HG03060 (cell line): ENCODE measurements at regions not wholly inside any gene's neighbourhood (a gene's known extent, or its start where the extent isn't known, plus 50 kb on each side); places are given as distances from the start of the nearest gene placed in this dataset.
"Not testable (repeated sequence)": the region's sequence is repeated elsewhere in the genome, so short reads cannot be mapped to it uniquely, and the experiment has no call there.

Experiments
- ATAC-seq: cut with Tn5 transposase; IDR thresholded peaks from one replicate; pipeline ENCODE4 v1.9.1; 2021; ENCODE audit warnings: low read depth, moderate number of reproducible peaks; ENCODE audit not compliant: unreplicated experiment

DNA sequence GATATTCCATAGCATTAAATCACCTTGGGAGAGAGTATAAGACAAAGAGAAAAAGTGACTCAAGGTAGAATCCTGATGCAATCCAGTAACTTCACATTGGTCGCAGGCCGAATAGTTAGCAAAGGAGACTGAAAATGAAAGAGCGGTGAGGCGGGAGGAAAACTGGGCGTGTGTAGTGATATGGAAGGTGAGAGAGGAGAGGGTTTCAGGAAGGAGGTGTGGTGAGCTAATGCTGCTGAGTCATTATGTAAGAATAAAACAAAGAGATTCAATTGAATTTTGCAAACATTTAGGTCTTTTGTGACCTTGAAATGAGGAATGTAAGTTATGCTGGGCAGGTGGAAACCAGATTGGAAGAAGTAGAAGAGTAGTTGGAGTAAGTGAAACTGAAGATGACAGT lies 235.3 kb downstream of the C3orf38 start:
- ATAC-seq = no peak

GRCh38 chr3:88398581-88398980 lies 248.8 kb downstream of the C3orf38 start:
- ATAC-seq = no peak

DNA sequence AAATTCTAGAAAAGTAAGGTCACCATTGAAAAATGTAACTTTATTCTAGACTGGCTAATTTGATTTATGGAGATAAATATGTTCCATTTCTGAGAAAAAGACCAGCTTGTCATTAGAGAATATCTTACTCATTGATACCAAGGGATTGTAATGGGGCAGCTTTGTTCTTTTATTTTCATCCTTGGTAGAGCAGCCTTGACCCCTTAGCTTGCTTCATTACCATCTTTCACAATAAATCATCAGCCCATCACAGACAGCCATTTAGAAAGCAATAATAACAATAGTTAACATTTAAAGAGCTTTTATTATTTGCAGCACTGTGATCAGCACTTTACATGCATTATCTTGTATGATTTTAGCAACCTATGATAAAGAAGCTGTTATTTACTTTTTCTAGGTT lies 253.6 kb downstream of the C3orf38 start:
- no peak for ATAC-seq

DNA sequence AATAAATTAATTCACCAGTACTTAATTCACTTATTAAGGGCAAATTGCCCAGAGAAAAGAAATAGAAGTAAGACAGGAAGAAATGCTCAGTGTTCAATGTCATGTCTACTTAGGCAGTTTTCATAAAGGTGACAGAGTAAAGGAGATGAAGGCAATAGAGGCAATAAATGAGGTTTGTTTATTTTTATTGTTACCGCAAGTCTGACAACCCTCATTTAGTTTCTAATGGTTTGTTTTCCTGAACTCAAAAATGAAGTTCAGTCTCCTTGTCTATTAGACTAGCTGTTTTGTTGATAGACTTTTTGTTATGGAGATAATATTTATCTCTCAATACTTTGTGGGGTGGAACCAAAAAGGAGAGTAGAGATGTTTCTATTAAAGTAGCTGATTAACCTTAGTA lies 258.3 kb downstream of the C3orf38 start:
- no peak for ATAC-seq

GRCh38 chr3:88408935-88409334 lies 259.2 kb downstream of the C3orf38 start:
- no peak for ATAC-seq

- ATAC-seq = no peak
Measured at GRCh38 chr3:88410259-88410658, 260.5 kb downstream of the C3orf38 start.

DNA sequence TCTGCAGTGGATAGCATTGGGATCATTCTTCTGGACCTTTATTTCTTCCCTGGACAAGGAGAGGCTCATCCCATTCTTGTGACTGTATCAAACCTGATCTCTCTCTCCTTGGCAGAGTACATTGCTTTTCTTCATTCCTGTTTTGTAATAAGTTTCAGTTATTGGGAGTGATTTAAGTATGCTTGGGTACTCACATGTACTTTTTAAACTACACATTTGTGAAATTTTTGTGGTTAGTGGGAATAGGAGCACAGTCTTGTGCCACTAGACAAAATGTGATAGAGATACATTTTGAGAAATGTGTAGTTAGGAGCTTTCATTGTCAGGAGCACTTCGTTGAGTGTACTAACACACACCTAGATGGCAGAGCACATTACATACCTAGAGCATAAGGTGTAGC lies 262.6 kb downstream of the C3orf38 start:
- ATAC-seq = no peak

DNA sequence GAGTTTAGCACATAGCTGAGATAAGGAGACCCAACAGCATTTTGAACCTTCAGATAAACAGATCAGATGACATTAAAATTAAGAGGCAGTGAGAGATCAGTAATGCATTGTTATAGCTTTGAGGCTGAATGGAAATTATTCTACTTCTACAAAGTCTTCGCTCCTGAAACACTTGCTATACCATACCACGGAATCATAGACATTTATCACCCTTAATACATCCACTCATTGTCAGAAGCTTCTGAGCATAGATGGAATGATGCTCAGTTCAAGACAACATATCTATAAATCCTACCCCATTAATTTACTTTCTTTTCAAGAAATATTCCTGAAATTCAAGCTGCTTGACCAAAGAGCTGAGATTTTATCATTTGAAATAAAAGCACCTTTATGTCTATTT lies 266.7 kb downstream of the C3orf38 start:
- no peak for ATAC-seq

DNA sequence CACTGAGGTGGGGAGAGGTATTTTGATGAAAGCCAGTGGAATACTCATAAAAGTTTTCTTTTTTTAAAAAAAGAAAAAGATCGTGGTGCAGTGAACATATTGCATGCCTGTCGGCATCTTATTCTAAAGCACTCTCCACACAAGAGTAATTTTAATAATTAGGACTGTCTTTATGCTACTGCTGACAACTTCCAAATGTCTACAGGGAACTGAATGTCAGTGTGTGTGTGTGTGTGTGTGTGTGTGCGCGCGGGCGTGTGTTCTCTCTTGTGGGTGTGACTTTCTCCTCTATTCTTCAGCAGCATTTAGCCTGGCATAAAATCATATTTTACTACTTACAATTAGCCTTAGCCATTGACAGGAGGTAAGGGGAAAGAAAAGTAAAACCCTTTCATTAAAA lies 268.5 kb downstream of the C3orf38 start:
- ATAC-seq = no peak

- peak; percentile 98 for ATAC-seq
Measured at GRCh38 chr3:88433568-88433967, 283.8 kb downstream of the C3orf38 start.

- ATAC-seq = no peak
Measured at GRCh38 chr3:88434001-88434400, 284.2 kb downstream of the C3orf38 start.

GRCh38 chr3:88440701-88441100 lies 290.9 kb downstream of the C3orf38 start:
- peak; percentile 72 for ATAC-seq

DNA sequence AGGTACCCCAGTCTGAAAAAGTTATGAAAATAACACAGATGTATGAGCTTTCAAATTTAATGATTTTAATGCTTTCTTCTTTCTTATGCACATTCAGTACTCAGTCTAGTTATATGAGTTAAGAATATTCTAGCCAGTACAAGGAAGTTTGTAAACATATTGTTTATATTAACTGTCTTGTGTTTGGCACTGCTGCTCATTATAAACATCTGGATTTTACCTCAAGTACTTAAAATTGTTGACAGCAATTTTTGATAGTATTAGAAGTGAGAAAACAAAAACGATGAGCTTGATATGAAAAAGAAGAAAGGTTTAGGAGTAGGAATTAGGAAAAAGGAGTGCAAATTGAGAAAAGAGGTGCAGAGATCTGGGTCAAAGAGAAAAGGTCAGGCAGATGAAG lies 293.3 kb downstream of the C3orf38 start:
- ATAC-seq = no peak

- ATAC-seq = no peak
Measured at GRCh38 chr3:88444251-88444650, 294.5 kb downstream of the C3orf38 start.

DNA sequence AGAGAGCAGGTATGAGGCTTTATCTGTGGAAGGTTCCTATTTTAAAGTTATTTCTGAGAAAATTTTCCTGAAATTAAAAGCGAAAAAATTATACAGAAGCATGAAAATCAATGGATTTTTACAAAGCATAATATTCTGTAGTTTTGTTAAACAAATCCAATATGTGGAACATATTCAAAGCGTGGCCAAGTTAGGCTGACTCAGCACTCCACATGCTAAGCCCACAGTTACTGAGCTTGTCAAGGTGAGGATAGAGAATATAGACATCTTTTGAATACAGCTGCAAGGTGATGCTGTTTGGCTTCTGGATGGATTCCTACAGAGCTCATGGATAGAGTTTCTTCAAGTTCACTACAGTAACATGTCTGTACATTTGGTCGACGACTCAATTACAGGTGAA lies 302.5 kb downstream of the C3orf38 start:
- ATAC-seq = no peak

- ATAC-seq = no peak
Measured at GRCh38 chr3:88460369-88460768, 310.6 kb downstream of the C3orf38 start.

DNA sequence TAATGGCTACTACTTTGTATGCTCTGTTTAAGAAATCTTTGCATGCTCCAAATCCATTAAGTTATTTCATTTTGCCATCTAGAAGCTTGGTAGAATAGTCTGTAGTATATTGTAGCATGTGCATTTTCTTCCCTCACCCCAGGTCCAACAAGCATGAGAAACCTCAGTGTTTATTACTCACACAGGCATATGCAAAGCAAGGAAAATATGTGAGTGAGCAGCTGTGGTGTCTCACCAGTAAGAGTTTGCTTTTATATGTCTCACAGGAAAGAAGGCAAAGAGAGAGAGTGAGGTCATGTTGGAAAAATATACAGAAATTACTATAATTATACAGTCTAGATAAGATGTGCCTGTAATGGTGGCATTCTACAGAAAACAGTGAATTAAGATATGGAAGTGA lies 312.5 kb downstream of the C3orf38 start:
- no peak for ATAC-seq

DNA sequence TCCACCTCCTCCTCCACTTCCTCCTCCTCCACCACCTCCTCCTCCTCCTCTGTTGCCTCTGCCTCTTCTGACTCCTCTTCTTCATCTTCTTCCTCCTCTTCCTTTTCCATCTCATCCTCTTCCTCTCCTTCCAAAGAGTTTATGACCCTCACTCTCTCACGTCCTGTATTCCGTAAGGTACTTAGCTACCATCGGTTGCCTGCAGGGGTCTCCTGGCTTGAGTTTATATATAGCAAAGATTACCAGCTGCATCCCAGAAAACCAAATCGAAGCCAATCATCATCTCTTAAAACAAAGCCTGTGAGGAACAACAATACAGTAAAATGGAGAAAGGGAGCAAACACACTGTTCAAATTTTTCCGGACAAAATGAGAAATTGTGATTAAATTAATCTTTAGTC lies 317.4 kb downstream of the C3orf38 start:
- no peak for ATAC-seq

DNA sequence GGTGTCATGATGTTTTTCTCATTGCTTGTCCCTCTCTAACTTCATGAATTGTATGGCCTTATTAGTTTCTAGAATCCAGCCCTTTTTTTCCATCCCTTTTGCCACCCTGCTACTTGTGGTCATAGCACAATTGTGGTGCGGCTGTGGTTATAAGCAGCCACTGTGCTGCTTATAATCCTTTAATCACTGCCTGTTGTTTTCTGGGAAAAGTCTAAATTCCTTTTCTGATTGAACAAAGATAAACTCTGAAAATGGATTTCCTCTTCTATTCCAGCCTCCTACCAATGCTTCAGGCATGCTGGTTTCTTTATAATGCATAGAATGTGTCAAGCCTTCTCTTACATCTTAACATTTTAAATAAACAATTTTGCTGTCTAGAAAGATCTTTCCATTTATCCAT lies 319.5 kb downstream of the C3orf38 start:
- no peak for ATAC-seq

DNA sequence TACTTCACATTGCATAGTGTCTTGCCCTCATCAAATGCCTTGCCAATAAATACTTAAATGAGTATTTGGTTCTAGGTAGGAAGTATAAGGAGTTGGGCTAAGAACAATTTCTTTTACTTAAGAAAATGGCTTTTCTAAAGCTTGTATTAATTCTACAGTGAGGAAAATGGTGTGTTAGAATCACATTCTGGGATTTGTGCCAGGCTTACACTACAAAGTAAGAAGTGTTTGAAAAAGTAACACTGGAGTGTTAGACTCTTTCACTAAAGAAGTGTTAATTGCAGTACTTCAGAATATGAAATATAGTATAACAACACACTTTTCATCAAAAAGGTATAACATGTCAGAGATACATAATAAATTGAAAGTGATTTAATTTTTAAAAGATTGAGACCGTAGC lies 328.7 kb downstream of the C3orf38 start:
- ATAC-seq = no peak

DNA sequence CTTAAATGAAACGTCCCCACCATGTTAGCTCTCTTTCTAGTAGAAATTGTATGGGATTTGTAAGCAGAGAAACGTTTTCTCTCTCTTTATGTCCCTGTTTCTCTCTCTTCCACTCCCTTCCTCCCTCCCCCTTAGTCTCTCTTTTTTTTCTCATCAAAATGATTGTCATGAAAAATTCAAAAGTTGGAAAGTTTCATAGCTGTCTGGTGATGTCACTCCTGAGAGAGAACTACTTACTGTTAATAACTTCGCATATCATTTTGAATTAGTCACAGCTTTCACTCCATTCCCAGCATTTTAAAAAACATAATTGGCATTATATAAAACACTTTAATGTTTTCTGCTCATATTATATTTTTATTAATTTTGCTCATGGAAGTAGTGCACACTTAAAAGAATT lies 331.1 kb downstream of the C3orf38 start:
- no peak for ATAC-seq

DNA sequence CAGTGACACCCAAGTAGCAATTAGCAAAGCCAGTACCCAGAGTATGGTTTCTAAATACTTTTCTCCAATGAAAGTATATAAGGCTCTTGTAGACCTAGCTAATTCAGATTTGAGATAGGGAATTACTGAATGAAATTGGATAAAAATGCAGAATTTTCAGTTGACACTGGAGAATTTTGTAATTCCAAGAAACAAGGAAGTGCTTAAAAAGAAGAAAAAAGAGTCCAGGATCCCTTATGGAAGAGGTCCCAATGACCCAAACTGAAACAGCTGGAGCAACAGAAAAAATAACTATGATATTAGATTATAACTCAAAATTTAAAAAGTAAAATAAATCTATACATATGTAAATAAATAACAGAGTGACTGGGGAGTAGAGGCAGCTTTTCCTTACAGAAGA lies 335.2 kb downstream of the C3orf38 start:
- no peak for ATAC-seq

DNA sequence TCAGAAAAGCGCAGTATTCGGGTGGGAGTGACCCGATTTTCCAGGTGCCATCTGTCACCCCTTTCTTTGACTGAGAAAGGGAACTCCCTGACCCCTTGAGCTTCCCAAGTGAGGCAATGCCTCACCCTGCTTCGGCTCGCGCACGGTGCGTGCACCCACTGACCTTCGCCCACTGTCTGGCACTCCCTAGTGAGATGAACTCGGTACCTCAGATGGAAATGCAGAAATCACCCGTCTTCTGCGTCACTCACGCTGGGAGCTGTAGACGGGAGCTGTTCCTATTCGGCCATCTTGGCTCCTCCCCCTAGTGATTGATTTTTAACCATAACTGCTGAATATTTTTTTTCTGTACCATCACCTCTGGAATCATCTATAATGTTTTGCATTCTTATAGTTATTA lies 359.1 kb downstream of the C3orf38 start:
- not testable (repeated sequence) for ATAC-seq

DNA sequence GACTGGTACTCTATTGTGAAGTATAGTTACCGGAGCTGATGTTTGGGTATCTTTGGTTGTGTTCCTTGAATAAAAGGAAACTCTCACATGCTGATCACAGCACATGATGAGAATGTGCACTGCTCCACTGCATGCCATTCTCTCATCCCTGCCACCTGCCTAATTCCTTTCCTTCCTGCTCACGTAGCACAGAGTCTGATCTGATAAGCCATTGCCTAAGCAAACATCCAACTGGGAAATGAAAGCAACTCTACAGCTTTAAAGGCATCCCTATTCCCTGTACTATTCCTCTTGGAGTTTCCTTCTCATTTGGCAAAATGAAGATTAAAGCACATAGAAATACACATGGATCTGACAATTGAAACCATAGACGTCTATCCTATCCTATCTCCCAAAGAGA lies 359.8 kb downstream of the C3orf38 start:
- ATAC-seq = no peak
